HepG2 (cell line): ENCODE measurements at regions not wholly inside any gene's neighbourhood (a gene's known extent, or its start where the extent isn't known, plus 50 kb on each side); places are given as distances from the start of the nearest gene placed in this dataset.
"Not testable (repeated sequence)": the region's sequence is repeated elsewhere in the genome, so short reads cannot be mapped to it uniquely, and the experiment has no call there.

Experiments used
- ATAC-seq: fragments of 200-7000 bp; cut with Tn5 transposase; 3 replicates; pipeline ENCODE4 v1.9.1; 2020; ENCODE audit warnings: mild to moderate bottlenecking, moderate library complexity
- BruUV-seq: library from RNA; stranded (reverse); fragments of 400-500 nt; replicated peaks from 2 replicates; lab custom pipeline; 2021; lab: Mats Ljungman, UMichigan
- CTCF ChIA-PET: fragments of 300-600 bp; formaldehyde crosslinking; extraction: SDS; loops from one replicate; lab custom pipeline; 2021; ENCODE audit warnings: low total read pairs, inconsistent platforms, low intra/inter-chr PET ratio; lab: Yijun Ruan, JAX
- POLR2A ChIA-PET: fragments of 350-600 bp; sonication (Branson Sonifier 250); formaldehyde crosslinking; loops from one replicate; lab custom pipeline; 2020; ENCODE audit warnings: antibody characterized with exemption, inconsistent platforms; lab: Yijun Ruan, JAX
- DNase-seq: peaks from one replicate; pipeline ENCODE4 v3.0.0-alpha.2; 2015; ENCODE audit warnings: low spot score
- FAIRE-seq: peaks from 3 replicates; lab custom pipeline; 2011; peaks lifted over from hg19 to GRCh38; lab: Jason Lieb, UNC
- H2AFZ ChIP-seq: one replicate; pipeline ENCODE4 v1.6.1; 2011; ENCODE audit warnings: low read length, inconsistent platforms
- H3K27ac ChIP-seq: fragments of 300-600 bp; 3 replicates; pipeline ENCODE4 v1.8.0; 2011; ENCODE audit warnings: mixed run types, mild to moderate bottlenecking, mixed read lengths, low read length, inconsistent platforms; ENCODE audit not compliant: insufficient read depth; ENCODE audit errors: extremely low read length
- H3K27me3 ChIP-seq, 2 experiments: fragments of 200-600 bp in 1 of 2; 2 replicates in 1 of 2; 3 replicates in 1 of 2; pipeline versions ENCODE4 v1.6.0 to v1.8.0; 2011; ENCODE audit warnings: low read length in 2 of 2, mild to moderate bottlenecking in 2 of 2, moderate library complexity in 2 of 2, inconsistent platforms in 1 of 2; ENCODE audit not compliant: insufficient read depth in 2 of 2, control insufficient read depth in 1 of 2
- H3K36me3 ChIP-seq, 2 experiments: fragments of 200-600 bp in 1 of 2; replicated peaks in 1 of 2; 2 replicates in 1 of 2; 3 replicates in 1 of 2; pipeline versions ENCODE4 v1.5.1 to v1.8.0; 2011; ENCODE audit warnings: low read length in 2 of 2, inconsistent platforms in 1 of 2; ENCODE audit not compliant: insufficient read depth in 2 of 2, control insufficient read depth in 1 of 2
- H3K4me1 ChIP-seq: 2 replicates; pipeline ENCODE4 v1.5.1; 2012; ENCODE audit warnings: low read length, inconsistent platforms; ENCODE audit not compliant: insufficient read depth
- H3K4me2 ChIP-seq: 2 replicates; pipeline ENCODE4 v1.6.0; 2011; ENCODE audit warnings: low read depth, low read length, inconsistent platforms
- H3K4me3 ChIP-seq, 3 experiments: fragments of 200-600 bp in 1 of 3; sonication (generic), shearing (Covaris generic) in 1 of 3; replicated peaks in 1 of 3; 2 replicates each; pipeline ENCODE4 v1.5.1; 2011 to 2016; ENCODE audit warnings: low read length in 3 of 3, inconsistent platforms in 2 of 3, low read depth in 2 of 3, mild to moderate bottlenecking in 2 of 3, control low read depth in 1 of 3, mixed read lengths in 1 of 3; ENCODE audit not compliant: insufficient read depth in 1 of 3
- H3K79me2 ChIP-seq: one replicate; pipeline ENCODE4 v1.6.1; 2011; ENCODE audit warnings: low read length, inconsistent platforms; ENCODE audit not compliant: insufficient read depth
- H3K9ac ChIP-seq: 2 replicates; pipeline ENCODE4 v1.6.0; 2011; ENCODE audit warnings: mild to moderate bottlenecking, low read depth, low read length, inconsistent platforms; ENCODE audit not compliant: insufficient read depth
- H3K9me3 ChIP-seq: 2 replicates; pipeline ENCODE4 v1.5.1; 2012; ENCODE audit warnings: mild to moderate bottlenecking, low read length
- H4K20me1 ChIP-seq: 2 replicates; pipeline ENCODE4 v1.6.0; 2011; ENCODE audit warnings: inconsistent platforms, mild to moderate bottlenecking, low read length, moderate library complexity; ENCODE audit not compliant: insufficient read depth
- FOSL2 ChIP-seq: sonication (generic); formaldehyde crosslinking; IDR thresholded peaks from 2 replicates; pipeline ENCODE4 v1.4.0; 2020; ENCODE audit warnings: missing genetic modification reagents
- HNF4A ChIP-seq: sonication (generic); formaldehyde crosslinking; IDR thresholded peaks from 2 replicates; pipeline ENCODE4 v1.4.0; 2020; ENCODE audit warnings: missing genetic modification reagents
- WGBS: methylation state at CpG from one replicate; pipeline ENCODE4 v1.1.6; 2017; ENCODE audit warnings: low lambda C conversion rate; 5-methylcytosine and 5-hydroxymethylcytosine counted together
- in situ Hi-C: cut with HindIII; loops from 2 replicates; pipeline ENCODE4 v1.10.0; 2017; ENCODE audit warnings: low pct_unique_long_range_greater_than_20kb; ENCODE audit not compliant: extremely low pct_ligation_motif_present
- intact Hi-C: fragments of 100-400 bp; cut with micrococcal nuclease; formaldehyde crosslinking; loops from one replicate; pipeline ENCODE4 v1.10.0; 2022; ENCODE audit not compliant: unreplicated experiment
- TF ChIP-seq, protein P1 (sequence below), 2 experiments: fragments of 450-650 bp in 1 of 2; sonication (generic) in 1 of 2; formaldehyde crosslinking; IDR thresholded peaks; 2 replicates each; pipeline versions ENCODE4 v1.5.0 to v1.8.0; 2020 to 2022; ENCODE audit warnings: mild to moderate bottlenecking in 1 of 2, missing genetic modification reagents in 1 of 2

DNA sequence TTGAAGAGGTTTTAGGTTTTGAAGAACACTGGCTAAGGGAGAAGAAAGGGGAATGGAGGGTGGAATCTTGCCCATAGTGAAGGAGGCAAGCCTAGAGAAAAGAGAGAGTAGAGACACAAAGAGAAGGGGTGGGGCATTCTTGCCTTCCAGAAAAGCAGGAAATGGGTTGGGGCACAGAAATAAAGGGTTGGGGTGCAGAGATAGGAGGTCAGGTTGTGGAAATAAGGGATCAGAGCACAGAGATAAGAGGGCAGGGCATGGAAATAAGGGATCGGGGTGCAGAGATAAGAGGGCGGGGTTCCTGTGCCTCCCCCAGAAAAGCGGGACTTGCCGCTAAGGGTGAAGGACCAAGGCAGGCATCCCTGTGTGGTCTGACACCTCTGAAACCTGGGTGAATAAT is 69.9 kb downstream of the ALG1L2 start:
- whole genome bisulfite sequencing = 54% methylated on average over 4 of the region's 4 CpGs
- H3K79me2 ChIP-seq, H3K27me3 ChIP-seq, H2AFZ ChIP-seq, POLR2A ChIA-PET, H3K9me3 ChIP-seq, H3K9ac ChIP-seq, ATAC-seq, DNase-seq, H3K4me1 ChIP-seq, FAIRE-seq, in situ Hi-C loops, H3K4me2 ChIP-seq, H4K20me1 ChIP-seq, CTCF ChIA-PET, H3K36me3 ChIP-seq, BruUV-seq, H3K4me3 ChIP-seq, H3K27ac ChIP-seq: not testable (repeated sequence)
- intact Hi-C loops = loop anchor here (10.0 kb wide), 1 partner anchor 383 kb away; no protein-coding TSS in a partner anchor

DNA sequence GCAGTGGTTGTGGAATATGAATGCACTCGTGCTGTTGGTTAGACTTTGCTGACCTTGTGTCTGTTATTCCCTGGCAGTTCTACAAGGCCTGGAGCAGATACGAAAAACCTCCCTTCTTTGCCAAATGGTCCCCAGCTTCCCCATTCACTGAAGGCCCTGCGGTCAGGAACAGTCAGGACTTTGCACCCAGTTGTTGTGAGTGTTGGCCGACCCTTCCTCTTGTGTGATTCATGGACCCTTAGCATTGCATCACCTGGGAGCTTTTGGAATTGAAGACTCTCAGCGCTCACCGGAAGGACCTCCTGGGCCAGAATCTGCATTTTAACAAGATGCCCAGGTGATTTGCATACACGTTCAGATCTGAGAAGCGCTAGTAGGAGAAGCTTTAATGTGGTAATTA is 71.6 kb downstream of the ALG1L2 start:
- H3K27ac ChIP-seq, ATAC-seq, H3K36me3 ChIP-seq, FAIRE-seq, H3K9me3 ChIP-seq, in situ Hi-C loops, CTCF ChIA-PET, H2AFZ ChIP-seq, H4K20me1 ChIP-seq, POLR2A ChIA-PET, BruUV-seq, H3K4me1 ChIP-seq, H3K9ac ChIP-seq, H3K4me3 ChIP-seq, H3K27me3 ChIP-seq, H3K79me2 ChIP-seq, H3K4me2 ChIP-seq: not testable (repeated sequence)
- WGBS = 20% methylated on average over 8 of the region's 8 CpGs
- peak; percentile 10 for DNase-seq
- intact Hi-C loops = loop anchor here (10.0 kb wide), 1 partner anchor 382 kb away; no protein-coding TSS in a partner anchor
- TF ChIP-seq HNF4A (CRISPR knock-in tag) (peak; percentile 27; the same call in 1 of the 2 replicates), FOSL2 (CRISPR knock-in tag) (peak; percentile 50)
- TF ChIP-seq, protein P1, sequence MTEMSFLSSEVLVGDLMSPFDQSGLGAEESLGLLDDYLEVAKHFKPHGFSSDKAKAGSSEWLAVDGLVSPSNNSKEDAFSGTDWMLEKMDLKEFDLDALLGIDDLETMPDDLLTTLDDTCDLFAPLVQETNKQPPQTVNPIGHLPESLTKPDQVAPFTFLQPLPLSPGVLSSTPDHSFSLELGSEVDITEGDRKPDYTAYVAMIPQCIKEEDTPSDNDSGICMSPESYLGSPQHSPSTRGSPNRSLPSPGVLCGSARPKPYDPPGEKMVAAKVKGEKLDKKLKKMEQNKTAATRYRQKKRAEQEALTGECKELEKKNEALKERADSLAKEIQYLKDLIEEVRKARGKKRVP (CRISPR knock-in tag; IDR thresholded peaks at IDR 0.05) = peak in 1 of 2 experiments; percentile 39; a peak in 2 of 4 replicates
